ENCODE measurements at regions not wholly inside any gene's neighbourhood (a gene's known extent, or its start where the extent isn't known, plus 50 kb on each side); places are given as distances from the start of the nearest gene placed in this dataset.

DNA sequence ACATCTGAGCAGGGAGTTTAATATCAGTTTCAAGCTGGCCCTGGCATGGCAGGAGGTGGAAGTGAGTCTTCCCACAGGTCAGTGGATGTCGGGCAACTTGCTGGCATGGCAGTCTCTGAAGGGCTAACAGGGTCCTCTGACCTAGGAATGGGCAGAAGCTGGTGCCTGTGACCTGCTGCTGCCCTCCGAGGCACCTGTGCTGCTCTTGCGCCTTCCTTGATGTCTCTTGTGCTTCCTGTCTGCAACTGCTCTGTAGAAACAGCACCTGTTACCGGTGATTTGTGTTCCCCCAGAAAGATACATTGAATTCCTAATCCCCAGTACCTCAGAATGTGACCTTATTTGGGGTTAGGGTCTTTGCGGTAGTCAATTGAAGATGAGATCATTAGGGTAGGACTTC is 86.5 kb upstream of the SLC22A11 start:
- TF ChIP-seq POLR2A (IDR thresholded peaks at IDR 0.05; ENCODE audit: low read depth, low read length) = no peak
- TF ChIP-seq POLR2AphosphoS5 (IDR thresholded peaks at IDR 0.05; ENCODE audit: low read depth, low read length) = no peak

Measured in GM12892 (cell line).